Endothelial cell of umbilical vein (primary cell): ENCODE measurements at regions not wholly inside any gene's neighbourhood (a gene's known extent, or its start where the extent isn't known, plus 50 kb on each side); places are given as distances from the start of the nearest gene placed in this dataset.

Experiments
- BruUV-seq: library from RNA; stranded (reverse); fragments of 400-500 nt; replicated peaks from 2 replicates; lab custom pipeline; 2021; lab: Mats Ljungman, UMichigan
- CTCF ChIA-PET: fragments of 300-600, 350-600 bp; sonication (Branson Sonifier 250); formaldehyde crosslinking; loops from one replicate; lab custom pipeline; 2021; ENCODE audit warnings: antibody characterized with exemption, inconsistent platforms; lab: Charles Lee
- POLR2A ChIA-PET: fragments of 300-600, 350-600 bp; sonication (Branson Sonifier 250); formaldehyde crosslinking; loops from one replicate; lab custom pipeline; 2021; ENCODE audit warnings: antibody characterized with exemption, inconsistent platforms; lab: Charles Lee
- DNase-seq: peaks from one replicate; pipeline ENCODE4 v3.0.0-alpha.2; 2011; ENCODE audit warnings: low read depth, low spot score
- FAIRE-seq: peaks from 2 replicates; lab custom pipeline; 2011; peaks lifted over from hg19 to GRCh38; lab: Jason Lieb, UNC
- H2AFZ ChIP-seq: 2 replicates; pipeline ENCODE4 v1.6.0; 2012; ENCODE audit warnings: low read depth, low read length, control low read depth, inconsistent platforms
- H3K27ac ChIP-seq: 2 replicates; pipeline ENCODE4 v1.5.1; 2011; ENCODE audit warnings: low read depth, mild to moderate bottlenecking, control low read depth, low read length, moderate library complexity; ENCODE audit not compliant: insufficient read depth
- H3K27me3 ChIP-seq, 2 experiments: 2 replicates each; pipeline versions ENCODE4 v1.6.0 to v1.6.1; 2011; ENCODE audit warnings: low read length in 2 of 2, mixed read lengths in 1 of 2; ENCODE audit not compliant: control insufficient read depth in 2 of 2, insufficient read depth in 2 of 2
- H3K36me3 ChIP-seq, 2 experiments: 2 replicates in 1 of 2; 3 replicates in 1 of 2; pipeline ENCODE4 v1.5.1; 2011; ENCODE audit warnings: low read length in 2 of 2, mild to moderate bottlenecking in 1 of 2, moderate library complexity in 1 of 2; ENCODE audit not compliant: control insufficient read depth in 2 of 2, insufficient read depth in 2 of 2; ENCODE audit errors: extremely low read depth in 1 of 2
- H3K4me1 ChIP-seq: 3 replicates; pipeline ENCODE4 v1.5.1; 2011; ENCODE audit warnings: mild to moderate bottlenecking, low read length; ENCODE audit not compliant: control insufficient read depth, insufficient read depth; ENCODE audit errors: extremely low read depth
- H3K4me2 ChIP-seq: 2 replicates; pipeline ENCODE4 v1.6.1; 2011; ENCODE audit warnings: low read length, control low read depth, mixed read lengths; ENCODE audit not compliant: insufficient read depth
- H3K4me3 ChIP-seq, 3 experiments: fragments of 200-600 bp in 1 of 3; sonication (generic), shearing (Covaris generic) in 1 of 3; replicated peaks in 1 of 3; 2 replicates each; pipeline ENCODE4 v1.5.1; 2011 to 2016; ENCODE audit warnings: control low read depth in 3 of 3, low read length in 3 of 3, mild to moderate bottlenecking in 2 of 3, inconsistent platforms in 1 of 3, low read depth in 1 of 3, moderate library complexity in 1 of 3; ENCODE audit not compliant: insufficient read depth in 1 of 3
- H3K79me2 ChIP-seq: 2 replicates; pipeline ENCODE4 v1.6.0; 2012; ENCODE audit warnings: low read length, inconsistent platforms; ENCODE audit not compliant: control insufficient read depth, insufficient read depth
- H3K9ac ChIP-seq: replicated peaks from 2 replicates; pipeline ENCODE3; 2011; ENCODE audit warnings: low read length, control low read depth; ENCODE audit not compliant: insufficient read depth; ENCODE audit errors: extremely low read depth
- H3K9me1 ChIP-seq: replicated peaks from 3 replicates; pipeline ENCODE4 v1.6.0; 2011; ENCODE audit warnings: mild to moderate bottlenecking, low read length; ENCODE audit not compliant: control insufficient read depth, insufficient read depth; ENCODE audit errors: extremely low read depth
- H3K9me3 ChIP-seq: replicated peaks from 2 replicates; pipeline ENCODE4 v1.5.1; 2012; ENCODE audit warnings: low read length, inconsistent platforms; ENCODE audit not compliant: control insufficient read depth, insufficient read depth
- H4K20me1 ChIP-seq: replicated peaks from 2 replicates; pipeline ENCODE3; 2011; ENCODE audit warnings: mild to moderate bottlenecking, low read length; ENCODE audit not compliant: control insufficient read depth, insufficient read depth; ENCODE audit errors: extremely low read depth
- CTCF ChIP-seq, 2 donors: IDR thresholded peaks; 1 replicate in 1 of 2; 2 replicates in 1 of 2; pipeline ENCODE4 v1.5.1; 2011; ENCODE audit warnings: low read length in 2 of 2, mild to moderate bottlenecking in 2 of 2, moderate library complexity in 2 of 2, control low read depth in 1 of 2, inconsistent platforms in 1 of 2, low read depth in 1 of 2; ENCODE audit not compliant: insufficient read depth in 1 of 2; ENCODE audit errors: extremely low read depth in 1 of 2
- JUN ChIP-seq: IDR thresholded peaks from 2 replicates; pipeline ENCODE4 v1.6.1; 2011; ENCODE audit warnings: borderline replicate concordance, low read depth; ENCODE audit not compliant: insufficient read length, insufficient read depth
- MAX ChIP-seq: IDR thresholded peaks from 2 replicates; pipeline ENCODE4 v1.6.1; 2011; ENCODE audit not compliant: insufficient read depth, insufficient read length
- POLR2A ChIP-seq: IDR thresholded peaks from 2 replicates; pipeline ENCODE4 v1.6.1; 2012; ENCODE audit warnings: low read depth, mild to moderate bottlenecking, control low read depth, low read length
- dilution Hi-C: fragments of 300-500 bp; cut with MboI; formaldehyde crosslinking; loops from one replicate; pipeline ENCODE4 v1.15.0; 2019; ENCODE audit warnings: low sequenced_read_pairs; ENCODE audit not compliant: extremely low pct_ligation_motif_present
- intact Hi-C: fragments of 100-400 bp; cut with micrococcal nuclease; formaldehyde crosslinking; loops from one replicate; pipeline ENCODE4 v1.10.0; 2022

- FAIRE-seq (no peak), DNase-seq (no peak)
- Histone ChIP-seq H3K9me1 (no peaks in the 10 kb centered on the region), H3K9ac (no peak overlapping the region), H3K27me3 (no peaks in the 10 kb centered on the region), H3K4me2 (no peak overlapping the region), H3K4me3 (no peak overlapping the region), H3K79me2 (no peaks in the 10 kb centered on the region), H3K36me3 (no peaks in the 10 kb centered on the region), H4K20me1 (no peaks in the 10 kb centered on the region), H3K27ac (no peak overlapping the region), H3K9me3 (no peaks in the 10 kb centered on the region), H3K4me1 (peaks cover 34% of the 10 kb centered on the region), H2AFZ (no peak overlapping the region)
- dilution Hi-C loops, result no loop called here
- ChIA-PET POLR2A (interaction anchor here (0.7 to 3.9 kb wide), 6 partner anchors 18 to 314 kb away, joined by 3 to 39 read pairs (median 9); partner anchors contain the start of gene EDN1), CTCF (interaction anchor here (0.6 to 10.9 kb wide), 36 partner anchors 9 to 369 kb away, joined by 3 to 203 read pairs (median 4); partner anchors contain the start of gene EDN1)
- BruUV-seq, result no TSS peak
- intact Hi-C loops, result loop anchor here (1.0 to 10.0 kb wide), 15 partner anchors 18 to 1018 kb away; no protein-coding TSS in a partner anchor
- TF ChIP-seq JUN (no peak), CTCF (IDR thresholded peaks at IDR 0.05; ENCODE audit: extremely low read depth in 1 of 2, insufficient read depth in 1 of 2, low read depth in 1 of 2, low read length in 2 of 2) (no peak), POLR2A (no peak)
Observed at GRCh38 chr6:12603673-12604049, 112.9 kb upstream of the PHACTR1 start.

GRCh38 chr6:12605888-12606345 is 110.7 kb upstream of the PHACTR1 start:
- Histone ChIP-seq H3K36me3 (no peaks in the 10 kb centered on the region), H3K9me3 (no peaks in the 10 kb centered on the region), H3K4me3 (no peak overlapping the region), H3K9me1 (no peaks in the 10 kb centered on the region), H3K4me2 (no peak overlapping the region), H2AFZ (peak overlapping the region; percentile 50), H3K27me3 (no peaks in the 10 kb centered on the region), H3K4me1 (peaks cover 42% of the 10 kb centered on the region), H3K9ac (peak overlapping the region; percentile 26), H3K79me2 (no peaks in the 10 kb centered on the region), H3K27ac (no peak overlapping the region), H4K20me1 (no peaks in the 10 kb centered on the region)
- FAIRE-seq (peak; percentile 73), DNase-seq (peak; percentile 81)
- CTCF ChIA-PET, result interaction anchor here (0.9 to 10.9 kb wide), 7 partner anchors 292 to 1019 kb away, joined by 3 to 203 read pairs (median 6); no protein-coding TSS in a partner anchor
- dilution Hi-C loops, result no loop called here
- TF ChIP-seq MAX (no peak), CTCF (IDR thresholded peaks at IDR 0.05; ENCODE audit: extremely low read depth in 1 of 2, insufficient read depth in 1 of 2, low read depth in 1 of 2, low read length in 2 of 2) (peak; percentile 58 to 61)
- POLR2A ChIA-PET, result interaction anchor here (3.9 kb wide), 1 partner anchor 307 kb away, joined by 39 read pairs; no protein-coding TSS in a partner anchor
- intact Hi-C loops, result loop anchor here (2.0 to 10.0 kb wide), 5 partner anchors 541 to 997 kb away; partner anchors contain the start of gene HIVEP1
- no TSS peak for BruUV-seq
